ENCODE measurements at regions not wholly inside any gene's neighbourhood (a gene's known extent, or its start where the extent isn't known, plus 50 kb on each side); places are given as distances from the start of the nearest gene placed in this dataset.
A peak's percentile ranks its signal among the peaks of the same experiment; 100 is the strongest.

DNA sequence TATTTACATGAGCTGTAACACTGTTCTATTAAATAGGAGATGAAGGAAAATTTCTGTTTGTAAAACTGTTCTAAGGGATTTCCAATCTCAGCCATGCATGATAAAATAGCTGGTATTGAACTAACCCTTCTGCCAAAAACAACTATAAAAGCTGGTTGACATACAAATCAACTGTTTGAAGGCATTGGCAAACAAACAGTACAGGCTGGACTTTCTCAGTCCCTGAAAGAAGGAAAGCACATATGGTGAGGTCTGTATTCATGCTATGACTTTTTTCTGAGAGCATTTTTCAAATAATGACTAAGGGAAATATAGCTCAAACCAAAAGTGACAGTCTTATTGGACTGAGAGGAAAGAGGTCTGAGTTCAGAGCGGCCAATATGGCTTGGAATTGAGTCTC, 117.0 kb upstream of the CCDC54 start:
- H3K36me3 ChIP-seq = no peaks in the 10 kb centered on the region
- WGBS, 2 donors = 73 to 81% methylated on average over 1 of the region's 1 CpG
- H3K27me3 ChIP-seq = no peaks in the 10 kb centered on the region
- no peaks in the 10 kb centered on the region for H3K9me3 ChIP-seq
- no peak overlapping the region for H3K4me3 ChIP-seq
- no peak for TF ChIP-seq POLR2AphosphoS5 (IDR thresholded peaks at IDR 0.05)
- no peak for TF ChIP-seq EP300 (IDR thresholded peaks at IDR 0.05)
- TF ChIP-seq POLR2A (IDR thresholded peaks at IDR 0.05) = no peak
- TF ChIP-seq, protein P1, sequence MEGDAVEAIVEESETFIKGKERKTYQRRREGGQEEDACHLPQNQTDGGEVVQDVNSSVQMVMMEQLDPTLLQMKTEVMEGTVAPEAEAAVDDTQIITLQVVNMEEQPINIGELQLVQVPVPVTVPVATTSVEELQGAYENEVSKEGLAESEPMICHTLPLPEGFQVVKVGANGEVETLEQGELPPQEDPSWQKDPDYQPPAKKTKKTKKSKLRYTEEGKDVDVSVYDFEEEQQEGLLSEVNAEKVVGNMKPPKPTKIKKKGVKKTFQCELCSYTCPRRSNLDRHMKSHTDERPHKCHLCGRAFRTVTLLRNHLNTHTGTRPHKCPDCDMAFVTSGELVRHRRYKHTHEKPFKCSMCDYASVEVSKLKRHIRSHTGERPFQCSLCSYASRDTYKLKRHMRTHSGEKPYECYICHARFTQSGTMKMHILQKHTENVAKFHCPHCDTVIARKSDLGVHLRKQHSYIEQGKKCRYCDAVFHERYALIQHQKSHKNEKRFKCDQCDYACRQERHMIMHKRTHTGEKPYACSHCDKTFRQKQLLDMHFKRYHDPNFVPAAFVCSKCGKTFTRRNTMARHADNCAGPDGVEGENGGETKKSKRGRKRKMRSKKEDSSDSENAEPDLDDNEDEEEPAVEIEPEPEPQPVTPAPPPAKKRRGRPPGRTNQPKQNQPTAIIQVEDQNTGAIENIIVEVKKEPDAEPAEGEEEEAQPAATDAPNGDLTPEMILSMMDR (IDR thresholded peaks at IDR 0.05) = no peak
- no peak for ATAC-seq (ENCODE audit: low FRiP score in 2 of 2)
- H3K27ac ChIP-seq = no peak overlapping the region
- no peak for DNase-seq
- H3K4me1 ChIP-seq = peaks cover 2 to 19% (median 12%) of the 10 kb centered on the region in 4 donors

DNA sequence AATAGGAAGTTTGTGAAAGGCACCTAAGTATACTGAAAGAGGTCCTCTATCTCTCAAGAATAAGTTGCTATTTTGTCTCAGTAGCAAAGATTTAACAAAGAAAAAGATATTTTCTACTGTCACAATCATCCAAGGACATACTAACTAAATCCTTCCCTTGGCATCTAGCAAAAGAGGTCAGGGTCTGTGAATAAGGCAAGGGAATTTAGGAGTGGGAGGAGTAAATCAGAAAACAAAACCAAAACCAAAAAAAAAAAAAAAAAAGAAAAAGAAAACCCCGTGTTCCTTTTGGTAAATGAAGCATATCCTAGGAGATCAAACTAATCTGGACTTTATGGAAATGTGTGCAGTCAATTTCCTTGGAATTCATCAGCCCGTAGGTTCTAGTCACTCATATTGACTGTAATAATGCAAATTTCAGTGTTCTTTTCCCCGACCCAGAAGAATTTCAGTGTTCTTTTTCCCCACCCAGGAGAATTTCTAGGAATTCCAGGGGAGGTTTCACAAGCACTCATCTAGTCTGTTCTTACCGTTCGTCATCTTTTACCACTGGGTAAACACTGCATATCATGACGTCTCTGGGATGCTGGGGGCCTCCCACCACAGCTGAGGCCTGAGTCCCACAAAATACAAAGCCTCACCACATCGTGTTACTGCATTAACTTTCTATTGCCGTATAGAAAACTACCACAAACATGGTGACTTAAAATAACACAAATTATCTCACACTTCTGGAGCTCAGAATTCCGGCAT, 113.8 kb upstream of the CCDC54 start:
- Histone ChIP-seq H3K4me3 (peak overlapping the region in 1 of 4 donors; percentile 7), H3K36me3 (no peaks in the 10 kb centered on the region), H3K4me1 (peaks cover 3 to 21% (median 11%) of the 10 kb centered on the region in 4 donors), H3K27ac (peak overlapping the region in 1 of 4 donors; percentile 23), H3K9me3 (no peaks in the 10 kb centered on the region), H3K27me3 (no peaks in the 10 kb centered on the region)
- 59 to 71% methylated on average over 9 of the region's 9 CpGs for WGBS, 2 donors
- DNase-seq (no peak), ATAC-seq (ENCODE audit: low FRiP score in 2 of 2) (peak in 1 of 2 donors; percentile 71)
- TF ChIP-seq, protein P1 (IDR thresholded peaks at IDR 0.05) = no peak
- TF ChIP-seq POLR2AphosphoS5 (IDR thresholded peaks at IDR 0.05) (no peak), POLR2A (IDR thresholded peaks at IDR 0.05) (no peak), EP300 (IDR thresholded peaks at IDR 0.05) (no peak)

DNA sequence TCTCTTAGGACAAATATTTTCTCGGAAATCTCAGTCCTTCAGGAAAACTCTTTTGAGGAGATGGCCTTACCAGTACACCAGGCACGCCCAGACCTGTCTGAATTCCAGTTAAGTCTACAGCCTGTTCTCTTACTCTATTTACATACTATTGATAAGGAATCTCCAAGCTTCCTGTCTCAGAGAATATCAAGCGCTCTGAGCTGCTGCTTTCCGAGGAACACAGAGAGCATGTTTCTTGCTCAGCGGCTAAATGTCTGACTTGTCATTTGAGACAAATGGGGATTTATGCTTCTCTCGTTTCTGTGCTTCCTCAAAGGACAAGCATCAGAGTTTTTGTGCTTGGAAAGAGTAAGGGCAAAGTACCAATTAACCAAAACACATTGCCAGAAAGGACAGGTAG, 112.4 kb upstream of the CCDC54 start:
- Histone ChIP-seq H3K4me3 (no peak overlapping the region), H3K9me3 (no peaks in the 10 kb centered on the region), H3K36me3 (no peaks in the 10 kb centered on the region), H3K4me1 (peaks cover 3 to 19% (median 11%) of the 10 kb centered on the region in 4 donors), H3K27ac (peak overlapping the region in 1 of 4 donors; percentile 65), H3K27me3 (no peaks in the 10 kb centered on the region)
- 26 to 42% methylated on average over 6 of the region's 6 CpGs for WGBS, 2 donors
- TF ChIP-seq POLR2A (IDR thresholded peaks at IDR 0.05) (no peak), POLR2AphosphoS5 (IDR thresholded peaks at IDR 0.05) (no peak), EP300 (IDR thresholded peaks at IDR 0.05) (no peak)
- TF ChIP-seq, protein P1 (IDR thresholded peaks at IDR 0.05) = no peak
- no peak for ATAC-seq (ENCODE audit: low FRiP score in 2 of 2)
- DNase-seq = peak in 1 of 2 donors; percentile 32

DNA sequence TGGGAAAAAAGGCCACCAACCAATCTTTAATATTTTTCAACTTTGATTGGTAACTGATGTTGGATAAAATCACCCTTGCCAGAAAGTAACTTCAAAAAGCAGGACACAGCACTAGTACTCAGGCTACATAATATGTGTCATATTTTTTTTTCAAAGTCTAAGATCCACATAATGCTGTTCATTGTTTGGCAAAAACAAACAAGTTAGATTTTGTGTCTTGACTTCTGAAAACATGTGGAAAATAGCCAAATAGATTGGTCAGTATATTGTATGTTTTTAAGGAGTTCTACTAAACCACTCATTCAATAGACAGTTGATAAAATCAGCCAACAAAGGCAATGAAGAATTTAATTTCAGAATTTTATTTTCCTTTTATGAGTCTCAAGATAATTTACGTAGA, 111.7 kb upstream of the CCDC54 start:
- ATAC-seq (ENCODE audit: low FRiP score in 2 of 2) (no peak), DNase-seq (no peak)
- 47 to 96% methylated on average over 1 of the region's 1 CpG for WGBS, 2 donors
- no peak overlapping the region for H3K4me3 ChIP-seq
- TF ChIP-seq, protein P1 (IDR thresholded peaks at IDR 0.05) = no peak
- TF ChIP-seq EP300 (IDR thresholded peaks at IDR 0.05) = no peak
- no peak for TF ChIP-seq POLR2AphosphoS5 (IDR thresholded peaks at IDR 0.05)
- TF ChIP-seq POLR2A (IDR thresholded peaks at IDR 0.05) = no peak
- no peaks in the 10 kb centered on the region for H3K27me3 ChIP-seq
- peak overlapping the region in 1 of 4 donors; percentile 65 for H3K27ac ChIP-seq
- no peaks in the 10 kb centered on the region for H3K36me3 ChIP-seq
- peaks cover 3 to 19% (median 11%) of the 10 kb centered on the region in 4 donors for H3K4me1 ChIP-seq
- no peaks in the 10 kb centered on the region for H3K9me3 ChIP-seq

DNA sequence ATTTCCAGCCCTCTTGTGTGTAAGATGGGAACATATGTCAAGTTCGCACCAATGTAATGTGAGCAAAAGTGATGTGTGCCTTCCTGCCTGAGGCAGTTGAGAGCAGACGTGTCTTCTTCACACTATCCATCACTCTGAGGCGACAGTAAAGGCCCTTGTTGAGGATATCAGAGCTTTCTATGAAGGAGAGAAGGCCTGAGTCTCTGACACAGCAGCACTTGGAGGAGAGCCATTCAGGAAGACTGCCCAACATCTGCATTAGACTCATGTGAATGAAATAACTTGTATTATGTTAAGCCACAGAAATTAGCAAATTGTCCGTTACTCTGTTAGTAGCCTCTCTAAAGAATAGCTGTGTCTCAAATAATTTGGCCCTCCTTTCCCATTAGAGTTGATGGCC, 108.8 kb upstream of the CCDC54 start:
- TF ChIP-seq POLR2AphosphoS5 (IDR thresholded peaks at IDR 0.05) = no peak
- no peak for TF ChIP-seq EP300 (IDR thresholded peaks at IDR 0.05)
- TF ChIP-seq POLR2A (IDR thresholded peaks at IDR 0.05) = no peak
- TF ChIP-seq, protein P1 (IDR thresholded peaks at IDR 0.05) = no peak
- 81 to 92% methylated on average over 4 of the region's 4 CpGs for WGBS, 2 donors
- no peak for DNase-seq

More for the DNA sequence above, 108.8 kb upstream of the CCDC54 start:
- H3K36me3 ChIP-seq = no peaks in the 10 kb centered on the region
- H3K4me3 ChIP-seq = no peak overlapping the region
- H3K27me3 ChIP-seq = no peaks in the 10 kb centered on the region
- no peak for ATAC-seq (ENCODE audit: low FRiP score in 2 of 2)
- H3K9me3 ChIP-seq = no peaks in the 10 kb centered on the region
- no peak overlapping the region for H3K27ac ChIP-seq
- peaks cover 3 to 17% (median 9%) of the 10 kb centered on the region in 4 donors for H3K4me1 ChIP-seq

Measured in upper lobe of left lung (tissue), 6 donors.